ENCODE measurements at regions not wholly inside any gene's neighbourhood (a gene's known extent, or its start where the extent isn't known, plus 50 kb on each side); places are given as distances from the start of the nearest gene placed in this dataset.

- no peaks in the 10 kb centered on the region for H3K27me3 ChIP-seq
- H3K4me1 ChIP-seq (ENCODE audit: low read depth): peaks cover 11% of the 10 kb centered on the region
- no peaks in the 10 kb centered on the region for H3K36me3 ChIP-seq
- DNase-seq (ENCODE audit: low read depth in 1 of 2, low spot score in 1 of 2): no peak
- no peak for TF ChIP-seq CTCF (IDR thresholded peaks at IDR 0.05; ENCODE audit: low read depth, low read length)
- no peak overlapping the region for H3K27ac ChIP-seq
- H3K4me3 ChIP-seq: no peak overlapping the region
- no peaks in the 10 kb centered on the region for H3K9me3 ChIP-seq (ENCODE audit: low read depth)
These were observed 490.9 kb upstream of the CFAP20DC start for GRCh38 chr3:59540696-59541095.

- TF ChIP-seq CTCF (IDR thresholded peaks at IDR 0.05; ENCODE audit: low read depth, low read length): no peak
- peaks cover 11% of the 10 kb centered on the region for H3K4me1 ChIP-seq (ENCODE audit: low read depth)
- H3K9me3 ChIP-seq (ENCODE audit: low read depth): no peaks in the 10 kb centered on the region
- H3K27ac ChIP-seq: no peak overlapping the region
- no peak overlapping the region for H3K4me3 ChIP-seq
- no peaks in the 10 kb centered on the region for H3K27me3 ChIP-seq
- DNase-seq (ENCODE audit: low read depth in 1 of 2, low spot score in 1 of 2): no peak
- H3K36me3 ChIP-seq: no peaks in the 10 kb centered on the region
These were observed 490.4 kb upstream of the CFAP20DC start for GRCh38 chr3:59540241-59540640.

- Histone ChIP-seq H3K27ac (no peak overlapping the region), H3K4me1 (ENCODE audit: low read depth) (peaks cover 11% of the 10 kb centered on the region), H3K4me3 (no peak overlapping the region), H3K36me3 (no peaks in the 10 kb centered on the region), H3K27me3 (no peaks in the 10 kb centered on the region), H3K9me3 (ENCODE audit: low read depth) (no peaks in the 10 kb centered on the region)
- no peak for DNase-seq (ENCODE audit: low read depth in 1 of 2, low spot score in 1 of 2)
- TF ChIP-seq CTCF (IDR thresholded peaks at IDR 0.05; ENCODE audit: low read depth, low read length): no peak
These were observed 489.1 kb upstream of the CFAP20DC start for GRCh38 chr3:59538753-59539432.

- peak in 1 of 2 donors; percentile 38 for DNase-seq (ENCODE audit: low read depth in 1 of 2, low spot score in 1 of 2)
- Histone ChIP-seq H3K36me3 (no peaks in the 10 kb centered on the region), H3K4me1 (ENCODE audit: low read depth) (peaks cover 11% of the 10 kb centered on the region), H3K9me3 (ENCODE audit: low read depth) (no peaks in the 10 kb centered on the region), H3K27ac (no peak overlapping the region), H3K27me3 (no peaks in the 10 kb centered on the region), H3K4me3 (no peak overlapping the region)
- TF ChIP-seq CTCF (IDR thresholded peaks at IDR 0.05; ENCODE audit: low read depth, low read length): no peak
These were observed 486.0 kb upstream of the CFAP20DC start for GRCh38 chr3:59535791-59536221.

- Histone ChIP-seq H3K4me1 (ENCODE audit: low read depth) (peaks cover 11% of the 10 kb centered on the region), H3K4me3 (no peak overlapping the region), H3K27me3 (no peaks in the 10 kb centered on the region), H3K36me3 (no peaks in the 10 kb centered on the region), H3K27ac (no peak overlapping the region), H3K9me3 (ENCODE audit: low read depth) (no peaks in the 10 kb centered on the region)
- no peak for TF ChIP-seq CTCF (IDR thresholded peaks at IDR 0.05; ENCODE audit: low read depth, low read length)
- no peak for DNase-seq (ENCODE audit: low read depth in 1 of 2, low spot score in 1 of 2)
These were observed 482.2 kb upstream of the CFAP20DC start for GRCh38 chr3:59531994-59532393.

Measured in cardiac muscle cell (in vitro differentiated cells and primary cell).